ENCODE measurements at regions not wholly inside any gene's neighbourhood (a gene's known extent, or its start where the extent isn't known, plus 50 kb on each side); places are given as distances from the start of the nearest gene placed in this dataset.

DNA sequence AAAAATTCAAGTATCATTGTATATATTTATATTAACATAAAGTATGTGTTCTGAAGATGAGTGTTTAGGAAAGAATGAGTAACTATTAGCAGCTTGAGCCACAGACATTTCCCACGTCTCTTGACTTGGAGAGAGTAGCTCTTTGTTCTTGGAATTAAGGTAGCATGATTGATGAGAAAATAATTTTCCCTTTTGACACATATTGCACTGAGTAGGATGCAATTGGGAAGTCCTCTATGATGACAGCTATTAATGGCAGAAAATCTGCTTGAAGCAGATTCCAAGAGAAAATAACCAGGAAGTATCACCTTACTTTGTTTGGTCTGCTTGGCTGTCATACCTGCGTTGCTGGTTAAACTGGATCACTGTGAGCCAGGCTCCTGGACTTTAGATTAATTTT, 204.8 kb downstream of the TLE4 start:
- no peak for ATAC-seq

More for the DNA sequence above, 204.8 kb downstream of the TLE4 start:
- no peaks in the 10 kb centered on the region for H3K36me3 ChIP-seq
- no peaks in the 10 kb centered on the region for H3K4me1 ChIP-seq
- 80 to 90% (median 81%) methylated on average over 2 of the region's 2 CpGs for WGBS, 4 donors
- TF ChIP-seq POLR2A (IDR thresholded peaks at IDR 0.05): no peak
- no peak for TF ChIP-seq CTCF (IDR thresholded peaks at IDR 0.05)
- no peaks in the 10 kb centered on the region for H3K9me3 ChIP-seq
- H3K4me3 ChIP-seq: no peak overlapping the region
- intact Hi-C loops (cut with DNase I): no loop called here
- H3K27me3 ChIP-seq: no peaks in the 10 kb centered on the region
- H3K27ac ChIP-seq: no peak overlapping the region
- no peak for DNase-seq
